ENCODE measurements at regions not wholly inside any gene's neighbourhood (a gene's known extent, or its start where the extent isn't known, plus 50 kb on each side); places are given as distances from the start of the nearest gene placed in this dataset.

DNA sequence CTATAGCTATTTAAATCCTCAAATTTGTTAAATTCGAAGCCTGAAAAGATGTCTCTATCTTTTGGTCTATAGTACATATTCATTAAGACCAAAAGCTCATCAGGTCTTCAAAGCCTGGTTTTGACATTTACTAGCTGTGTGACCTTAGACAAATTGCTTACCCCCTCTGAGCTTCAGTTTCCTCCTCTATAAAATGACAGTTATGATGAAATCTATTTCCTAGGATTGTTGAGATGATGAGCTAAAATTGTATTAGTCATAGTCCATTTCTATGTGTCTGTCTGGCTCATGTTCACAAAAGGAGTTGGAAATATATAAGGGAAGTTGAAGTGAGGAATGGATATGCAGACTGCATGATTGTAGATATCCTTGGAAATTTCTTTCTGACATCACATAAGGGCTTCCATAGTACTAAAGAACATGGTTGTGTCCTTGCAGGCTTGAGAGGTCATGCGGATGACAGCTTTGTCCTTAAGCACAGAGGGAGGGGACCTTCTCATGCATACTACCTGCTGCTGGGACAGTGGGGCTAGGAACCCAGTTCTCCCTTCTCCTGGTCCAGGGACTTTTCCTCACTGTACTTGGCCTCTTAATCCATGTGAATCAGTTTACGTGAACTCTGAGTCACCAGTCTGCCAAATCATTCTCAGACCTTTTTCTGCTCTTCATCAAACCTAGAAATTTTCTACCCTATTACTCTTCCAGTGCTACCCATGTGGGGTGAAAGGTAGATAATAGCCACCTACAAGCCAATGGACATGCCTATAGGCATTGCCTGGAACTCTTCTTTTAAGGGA is 487.5 kb upstream of the SALL1 start:
- TF ChIP-seq, protein P1, sequence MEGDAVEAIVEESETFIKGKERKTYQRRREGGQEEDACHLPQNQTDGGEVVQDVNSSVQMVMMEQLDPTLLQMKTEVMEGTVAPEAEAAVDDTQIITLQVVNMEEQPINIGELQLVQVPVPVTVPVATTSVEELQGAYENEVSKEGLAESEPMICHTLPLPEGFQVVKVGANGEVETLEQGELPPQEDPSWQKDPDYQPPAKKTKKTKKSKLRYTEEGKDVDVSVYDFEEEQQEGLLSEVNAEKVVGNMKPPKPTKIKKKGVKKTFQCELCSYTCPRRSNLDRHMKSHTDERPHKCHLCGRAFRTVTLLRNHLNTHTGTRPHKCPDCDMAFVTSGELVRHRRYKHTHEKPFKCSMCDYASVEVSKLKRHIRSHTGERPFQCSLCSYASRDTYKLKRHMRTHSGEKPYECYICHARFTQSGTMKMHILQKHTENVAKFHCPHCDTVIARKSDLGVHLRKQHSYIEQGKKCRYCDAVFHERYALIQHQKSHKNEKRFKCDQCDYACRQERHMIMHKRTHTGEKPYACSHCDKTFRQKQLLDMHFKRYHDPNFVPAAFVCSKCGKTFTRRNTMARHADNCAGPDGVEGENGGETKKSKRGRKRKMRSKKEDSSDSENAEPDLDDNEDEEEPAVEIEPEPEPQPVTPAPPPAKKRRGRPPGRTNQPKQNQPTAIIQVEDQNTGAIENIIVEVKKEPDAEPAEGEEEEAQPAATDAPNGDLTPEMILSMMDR (IDR thresholded peaks at IDR 0.05; ENCODE audit: low read depth, low read length) = no peak
- no peak for TF ChIP-seq EZH2phosphoT487 (IDR thresholded peaks at IDR 0.05; ENCODE audit: low read depth)
